GM21367 (cell line): ENCODE measurements at regions not wholly inside any gene's neighbourhood (a gene's known extent, or its start where the extent isn't known, plus 50 kb on each side); places are given as distances from the start of the nearest gene placed in this dataset.
"Not testable (repeated sequence)": the region's sequence is repeated elsewhere in the genome, so short reads cannot be mapped to it uniquely, and the experiment has no call there.

Source experiments
- ATAC-seq: cut with Tn5 transposase; IDR thresholded peaks from one replicate; pipeline ENCODE4 v1.9.1; 2021; ENCODE audit not compliant: unreplicated experiment

DNA sequence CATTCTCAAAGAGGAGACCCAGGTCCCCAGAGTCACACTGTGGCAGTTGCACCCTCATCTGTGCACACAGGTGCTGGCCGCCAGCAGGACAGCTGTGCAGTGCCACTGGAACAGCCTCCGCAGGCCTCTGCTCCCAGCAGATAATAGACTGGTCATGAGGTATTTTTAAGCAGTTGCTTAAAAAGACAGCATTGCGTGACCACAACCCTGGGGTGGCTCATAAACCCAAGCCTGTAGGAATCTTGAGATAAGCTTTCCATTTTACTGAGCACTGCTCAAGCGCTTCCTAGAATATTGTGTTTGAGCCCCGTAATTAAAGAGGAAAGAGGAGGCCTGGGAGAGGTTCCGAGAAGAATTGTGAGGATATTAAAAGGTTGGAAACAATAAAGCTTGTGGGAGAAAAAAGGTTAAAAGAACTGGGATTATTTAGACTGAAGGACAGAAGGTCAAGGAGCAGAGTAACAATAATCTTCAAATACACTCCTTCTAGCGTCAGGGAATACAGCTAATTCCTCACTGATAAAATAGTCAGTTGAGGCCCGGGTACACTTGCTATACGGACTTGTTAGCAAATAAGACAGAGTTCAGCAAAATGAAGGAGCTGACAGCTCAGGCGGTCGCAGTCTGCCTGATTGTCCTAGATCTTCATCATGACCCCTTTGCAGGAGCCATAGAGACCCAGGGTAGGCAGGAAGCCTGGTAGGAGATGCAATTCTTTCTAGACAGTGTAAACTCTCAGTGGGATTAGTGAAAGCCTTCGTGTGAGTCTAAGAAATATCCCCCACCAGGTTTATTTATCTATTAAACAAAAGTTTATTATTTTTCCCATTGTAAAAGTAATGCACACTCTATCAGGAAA, 86.2 kb upstream of the KIT start:
- ATAC-seq = no peak

DNA sequence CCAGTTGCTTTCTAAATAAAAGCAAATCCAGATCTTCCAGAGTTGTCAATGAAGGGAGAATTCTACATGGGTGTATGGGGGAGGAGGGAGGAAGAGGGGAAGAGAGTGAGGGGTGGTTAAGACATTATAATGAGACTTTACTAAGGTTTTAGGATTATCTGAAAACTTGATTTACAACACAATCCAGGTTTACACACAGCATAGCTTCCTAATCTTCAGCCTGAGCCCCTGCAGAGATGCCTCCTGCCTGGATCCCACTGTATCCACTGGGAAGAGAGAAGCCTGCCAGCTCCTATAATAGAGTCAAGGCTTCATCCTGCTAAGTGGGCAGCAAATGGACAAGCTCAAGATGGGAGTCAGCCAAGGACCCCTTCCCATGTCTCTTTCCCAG, 85.6 kb upstream of the KIT start:
- no peak for ATAC-seq

DNA sequence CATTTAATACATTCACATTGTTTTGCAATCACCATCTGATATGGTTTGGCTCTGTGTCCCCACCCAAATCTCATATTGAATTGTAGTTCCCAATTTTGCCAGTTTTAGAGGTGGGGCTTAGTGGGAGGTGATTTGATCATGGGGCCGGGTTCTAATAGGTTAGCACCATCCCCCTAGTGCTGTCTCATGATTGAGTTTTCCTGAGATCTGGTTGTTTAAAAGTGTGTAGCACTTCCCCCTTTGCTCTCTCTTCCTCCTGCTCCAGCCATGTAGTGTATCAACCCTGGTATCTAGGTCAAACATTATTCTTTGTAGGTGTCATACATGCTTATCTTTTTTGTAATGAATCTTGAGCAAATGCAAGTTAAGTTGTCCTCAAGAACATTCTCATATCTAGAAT, 83.3 kb upstream of the KIT start:
- no peak for ATAC-seq

DNA sequence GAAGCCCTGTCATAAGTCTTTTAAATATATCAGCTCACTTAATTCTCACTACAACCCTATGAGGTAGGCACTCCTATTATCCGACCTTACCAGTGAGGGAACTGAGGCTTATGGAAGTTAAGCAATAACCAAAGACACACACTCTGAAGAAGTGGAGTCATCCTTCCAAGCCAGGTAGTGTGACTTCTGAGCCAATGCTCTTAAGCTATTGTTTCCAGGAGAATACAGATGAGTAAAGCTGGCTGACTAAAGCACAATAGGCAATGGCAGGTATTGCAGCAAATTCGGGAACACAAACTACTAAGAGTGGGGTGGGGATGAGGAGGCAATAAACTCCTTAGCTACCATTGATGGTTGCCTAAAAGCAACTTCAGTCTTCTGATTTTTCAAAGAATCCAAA, 81.8 kb upstream of the KIT start:
- no peak for ATAC-seq

DNA sequence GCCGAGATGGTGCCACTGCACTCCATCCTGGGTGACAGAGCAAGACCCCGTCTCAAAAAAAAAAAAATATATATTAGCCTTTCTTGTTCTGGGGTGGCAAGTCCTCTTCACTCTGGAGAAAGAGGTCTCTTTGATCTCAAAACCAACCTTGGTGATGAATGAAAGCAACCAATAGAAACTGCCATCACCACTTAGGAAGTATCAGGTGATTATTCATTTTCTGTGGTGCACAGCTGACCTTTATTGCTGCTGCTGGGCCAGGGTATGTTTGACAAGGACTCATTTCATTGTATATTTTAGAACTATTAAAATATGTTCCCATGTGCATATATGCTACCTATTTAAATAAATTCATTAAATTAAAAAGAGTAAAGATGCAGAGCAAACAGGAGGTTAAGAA, 76.0 kb upstream of the KIT start:
- no peak for ATAC-seq

DNA sequence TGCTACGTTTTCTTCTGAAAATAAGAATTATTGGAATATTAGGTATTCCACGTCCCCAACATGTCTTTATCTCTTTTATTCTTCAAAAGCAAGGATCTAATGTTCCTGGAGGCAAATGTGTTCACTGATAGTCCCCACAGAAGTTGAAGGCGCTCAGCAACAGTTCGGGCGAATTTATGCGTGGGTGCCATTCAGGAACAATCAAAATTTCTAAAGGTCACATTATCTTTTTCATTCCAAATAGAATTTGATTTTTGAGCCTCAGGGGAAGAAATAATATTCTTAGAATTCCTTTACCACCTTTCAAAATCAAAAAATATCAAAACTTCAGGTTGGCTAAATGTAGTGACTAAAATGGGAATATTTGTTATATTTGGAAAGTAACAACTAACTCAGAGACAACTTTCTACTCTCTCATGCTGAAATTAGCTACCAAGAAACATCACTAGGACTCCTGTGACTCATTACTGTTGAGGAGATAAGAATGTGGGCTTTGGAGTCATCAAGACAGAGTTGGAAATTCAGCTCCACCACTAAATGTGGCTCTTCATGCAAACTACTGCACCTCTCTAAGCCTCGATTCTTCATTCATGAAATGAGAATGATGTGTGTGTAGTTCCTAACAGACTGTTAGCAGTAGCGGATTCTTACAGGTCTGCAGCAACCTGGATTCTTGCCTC, 72.3 kb upstream of the KIT start:
- no peak for ATAC-seq

DNA sequence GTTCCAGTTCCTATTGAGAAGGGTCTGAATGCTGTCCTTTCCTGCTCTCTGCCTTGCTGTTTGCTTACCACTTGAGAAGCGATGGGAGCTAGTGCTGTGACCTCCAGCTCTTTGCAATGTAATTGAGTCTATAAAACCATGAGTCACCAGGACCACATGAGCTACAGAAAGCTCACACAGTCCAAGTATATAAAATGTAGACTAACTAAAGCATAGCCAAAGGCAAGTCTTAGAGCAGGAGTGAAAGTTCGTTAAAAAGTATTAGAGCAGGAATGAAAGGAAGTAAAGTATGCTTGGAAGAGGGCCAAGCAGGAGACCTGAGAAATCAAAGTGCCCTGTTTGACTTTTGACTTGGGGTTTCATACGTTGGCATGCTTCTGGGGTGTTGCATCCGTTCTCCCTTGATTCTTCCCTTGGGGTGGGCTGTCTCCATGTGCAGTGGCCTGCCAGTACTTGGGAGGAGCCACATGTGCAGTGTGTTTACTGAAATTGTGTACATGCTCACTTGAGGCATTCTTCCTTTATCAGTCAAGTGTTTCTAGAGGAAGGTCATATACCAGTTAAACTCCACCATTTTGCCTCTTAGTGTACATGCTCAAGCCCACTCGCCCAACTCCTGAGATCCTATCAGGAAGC, 71.3 kb upstream of the KIT start:
- ATAC-seq = no peak

DNA sequence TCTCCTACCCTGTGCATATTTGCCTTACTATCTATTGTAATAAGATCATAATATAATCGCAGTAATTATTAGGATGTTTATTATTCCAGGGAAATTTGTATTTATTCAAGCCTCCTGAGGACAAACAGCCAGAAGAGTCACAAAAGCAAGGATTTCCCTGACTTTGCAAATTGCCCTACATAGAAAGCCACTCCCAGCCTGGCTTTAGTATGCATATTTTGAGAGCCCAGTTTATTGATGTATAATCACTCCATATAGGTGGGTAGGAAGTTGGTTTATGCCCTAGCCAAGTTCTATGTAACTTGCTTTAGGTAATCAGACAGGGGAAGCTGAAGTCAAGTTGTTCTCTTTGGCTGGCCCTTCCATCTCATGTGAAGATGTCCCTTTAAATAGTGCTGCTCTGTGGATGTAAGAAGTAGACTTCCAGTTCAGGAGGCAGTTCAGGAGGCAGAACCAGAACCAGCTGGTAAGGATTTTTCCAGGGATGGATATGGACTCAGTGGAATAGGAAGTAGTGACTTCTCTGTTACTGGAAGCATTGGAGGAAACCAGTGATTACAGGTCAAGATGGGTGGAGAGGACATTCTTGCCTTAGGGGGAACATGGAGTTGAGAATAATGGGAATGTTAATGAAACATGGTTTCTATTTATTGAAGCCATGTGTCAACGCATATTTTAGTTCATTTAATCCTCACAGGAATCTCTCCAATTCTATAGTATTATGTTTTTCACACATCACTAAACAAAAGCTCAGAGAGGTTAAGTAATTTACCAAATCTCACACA, 70.5 kb upstream of the KIT start:
- ATAC-seq = no peak

DNA sequence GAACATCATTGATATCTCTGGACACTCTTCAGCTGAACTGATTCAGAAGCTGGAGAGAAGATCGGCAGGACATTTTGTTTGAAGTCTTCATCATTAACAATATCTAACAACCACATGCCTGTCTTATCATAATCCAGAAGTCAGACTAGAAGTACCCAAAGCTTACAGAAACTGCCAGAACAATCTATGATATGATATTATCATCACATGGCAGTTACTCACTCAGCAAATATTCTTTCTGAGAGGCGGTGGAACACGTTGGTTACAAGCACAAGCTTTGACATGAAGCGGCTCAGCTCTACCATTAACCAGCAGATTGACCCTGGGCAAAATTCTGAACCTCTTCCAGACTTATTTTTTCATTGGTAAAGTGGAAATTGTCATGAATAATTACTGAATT, 69.4 kb upstream of the KIT start:
- ATAC-seq = no peak

DNA sequence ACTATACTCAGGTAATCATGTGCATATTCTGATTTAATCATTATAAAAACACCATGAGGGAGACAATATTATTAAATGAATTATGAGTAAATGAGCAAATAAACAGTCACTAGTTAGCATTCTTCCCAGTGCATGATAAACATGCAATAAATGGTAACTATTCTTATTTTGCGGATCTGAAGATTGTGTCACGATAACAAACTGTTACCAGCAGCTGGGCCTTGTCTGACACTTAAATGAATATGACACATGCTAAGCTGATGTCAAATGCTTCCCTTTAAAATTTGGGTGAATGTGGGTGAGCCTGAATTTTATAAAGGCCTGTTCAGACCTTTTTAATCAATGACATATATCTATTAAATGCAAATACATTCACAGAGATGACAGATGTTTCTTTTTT, 68.2 kb upstream of the KIT start:
- ATAC-seq = no peak

DNA sequence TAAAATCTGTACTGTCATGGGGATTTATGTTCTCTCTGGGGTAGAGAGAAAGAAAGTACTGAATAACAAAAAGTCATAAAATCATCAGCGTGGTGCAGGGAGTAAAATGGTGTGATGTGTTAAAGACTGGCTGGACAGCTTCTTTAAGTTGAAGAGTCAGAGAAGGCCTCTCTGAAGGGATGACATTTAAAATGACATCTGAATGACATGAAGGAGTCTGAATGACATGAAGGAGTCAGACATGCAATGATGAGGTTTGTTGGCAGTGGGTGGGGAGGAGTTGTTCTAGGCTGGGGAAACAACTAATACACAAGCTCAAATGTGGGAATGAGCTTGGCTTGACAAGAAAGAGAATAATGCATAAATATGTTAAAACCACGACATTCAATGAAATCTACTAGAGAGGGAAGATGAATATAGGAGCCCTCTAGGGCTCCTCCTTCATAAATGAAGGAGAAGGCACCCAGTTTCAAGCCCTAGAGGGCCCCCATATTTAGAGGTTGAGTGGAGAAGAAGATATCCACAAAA, 63.9 kb upstream of the KIT start:
- ATAC-seq = no peak

DNA sequence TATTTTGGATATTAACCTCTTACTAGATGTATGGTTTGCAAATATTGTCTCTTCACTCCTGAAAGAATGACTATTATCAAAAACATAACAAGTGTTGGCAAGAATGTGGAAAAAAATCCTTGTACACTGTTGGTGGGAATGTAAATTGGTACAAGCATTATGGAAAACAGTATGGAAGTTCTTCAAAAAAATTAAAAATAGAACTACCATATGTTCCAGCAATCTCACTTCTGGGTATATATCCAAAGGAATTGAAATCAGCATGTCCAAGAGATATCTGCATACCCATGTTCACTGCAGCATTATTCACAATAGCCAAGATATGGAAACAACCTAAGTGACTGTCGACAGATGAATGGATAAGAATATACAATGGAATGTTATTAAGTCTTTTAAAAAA, 61.6 kb upstream of the KIT start:
- ATAC-seq = no peak

DNA sequence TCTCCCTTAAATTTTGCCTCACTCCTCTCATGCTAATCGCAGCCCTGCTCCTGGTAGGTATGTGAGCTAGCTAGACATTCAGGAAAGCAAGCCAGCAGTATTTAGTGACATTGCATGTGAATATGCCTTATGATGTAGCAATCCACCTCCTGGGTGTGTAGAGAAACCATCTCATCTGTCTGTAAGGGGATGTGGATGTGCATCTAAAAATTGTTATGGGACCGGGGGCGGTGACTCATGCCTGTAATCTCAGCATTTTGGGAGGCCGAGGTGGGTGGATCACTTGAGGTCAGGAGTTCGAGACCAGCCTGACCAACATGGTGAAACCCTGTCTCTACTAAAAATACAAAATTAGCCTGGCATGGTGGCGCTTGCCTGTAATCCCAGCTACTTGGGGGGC, 60.1 kb upstream of the KIT start:
- ATAC-seq = not testable (repeated sequence)

DNA sequence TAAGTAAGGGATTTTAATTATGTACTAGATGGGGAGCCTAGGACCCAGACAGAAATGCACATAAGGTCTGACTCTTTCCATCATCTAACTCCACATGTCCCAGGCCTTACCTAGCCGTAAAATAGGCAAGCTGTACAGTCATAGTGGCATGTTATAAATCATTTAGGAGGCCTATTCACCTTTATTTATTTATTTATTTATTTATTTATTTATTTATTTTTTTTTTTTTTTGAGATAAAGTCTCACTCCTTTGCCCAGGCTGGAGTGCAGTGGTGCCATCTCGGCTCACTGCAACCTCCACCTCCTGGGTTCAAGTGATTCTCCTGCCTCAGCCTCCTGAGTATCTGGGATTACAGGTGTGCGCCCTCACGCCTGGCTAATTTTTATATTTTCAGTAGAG, 55.6 kb upstream of the KIT start:
- ATAC-seq = not testable (repeated sequence)

DNA sequence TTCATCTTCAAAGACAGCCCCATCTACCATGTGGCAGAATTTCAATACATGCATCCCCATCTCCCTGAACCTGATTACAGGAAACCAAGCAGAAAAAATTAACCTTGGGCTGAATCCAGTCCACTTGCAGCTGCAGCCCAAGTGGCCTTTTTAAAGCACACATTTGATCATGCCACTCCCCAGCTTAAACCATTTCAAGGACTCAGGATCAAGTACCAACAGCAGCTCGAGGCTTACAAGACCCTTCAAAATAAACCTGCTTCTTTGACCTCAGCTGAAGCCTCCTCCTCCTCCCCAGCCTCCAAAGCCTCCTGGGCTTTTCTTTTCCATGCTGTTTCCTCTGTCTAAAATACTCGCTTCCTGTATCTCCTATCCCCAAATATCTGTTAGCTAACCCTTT, 50.7 kb upstream of the KIT start:
- ATAC-seq = no peak

DNA sequence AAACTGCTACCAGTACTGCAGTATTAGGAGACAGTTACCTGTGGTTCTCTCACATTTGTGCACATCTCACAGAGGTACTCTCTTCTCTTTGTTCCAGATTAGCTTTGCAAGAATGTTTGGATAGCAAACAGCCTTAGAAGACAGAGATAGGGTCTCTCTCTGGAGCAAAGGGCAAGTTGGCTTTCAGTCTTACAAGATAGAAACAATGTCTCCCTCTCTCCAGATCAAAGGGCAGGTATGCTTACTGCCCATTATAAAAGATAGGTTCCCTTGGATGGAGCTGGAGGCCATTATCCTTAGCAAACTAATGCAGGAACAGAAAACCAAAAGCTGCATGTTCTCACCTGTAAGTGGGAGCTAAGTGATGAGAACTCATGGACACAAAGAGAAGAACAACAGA, 50.2 kb upstream of the KIT start:
- no peak for ATAC-seq
